A673 (cell line): ENCODE measurements at regions not wholly inside any gene's neighbourhood (a gene's known extent, or its start where the extent isn't known, plus 50 kb on each side); places are given as distances from the start of the nearest gene placed in this dataset.

Source experiments
- BruUV-seq: library from RNA; stranded (reverse); fragments of 400-500 nt; replicated peaks from 2 replicates; lab custom pipeline; 2021; lab: Mats Ljungman, UMichigan
- CTCF ChIA-PET: fragments of 300-600 bp; sonication (Branson Sonifier 250); formaldehyde crosslinking; loops from one replicate; lab custom pipeline; 2022; ENCODE audit warnings: antibody characterized with exemption; lab: Charles Lee
- POLR2A ChIA-PET: fragments of 300-600 bp; sonication (Branson Sonifier 250); formaldehyde crosslinking; loops from one replicate; lab custom pipeline; 2022; ENCODE audit warnings: antibody characterized with exemption; ENCODE audit not compliant: low non-redundant PET; lab: Charles Lee
- DNase-seq: peaks from one replicate; pipeline ENCODE4 v3.0.0-alpha.2; 2015; ENCODE audit warnings: low spot score
- H3K27ac ChIP-seq: fragments of 200-600 bp; sonication (generic); 2 replicates; pipeline ENCODE4 v1.5.1; 2016; ENCODE audit warnings: mixed run types, low read depth, mild to moderate bottlenecking, mixed read lengths, antibody characterized with exemption, low read length; ENCODE audit not compliant: poor library complexity, severe bottlenecking
- H3K27me3 ChIP-seq: fragments of 200-600 bp; sonication (generic); replicated peaks from 2 replicates; pipeline ENCODE4 v1.6.1; 2017; ENCODE audit warnings: mixed run types, low read depth, mild to moderate bottlenecking, mixed read lengths, antibody characterized with exemption, low read length; ENCODE audit not compliant: insufficient read depth, poor library complexity
- H3K36me3 ChIP-seq: fragments of 200-600 bp; sonication (generic); 2 replicates; pipeline ENCODE4 v1.6.1; 2016; ENCODE audit warnings: mixed run types, mild to moderate bottlenecking, mixed read lengths, antibody characterized with exemption, low read length; ENCODE audit not compliant: insufficient read depth, poor library complexity, severe bottlenecking
- H3K4me1 ChIP-seq: fragments of 200-600 bp; sonication (generic); 2 replicates; pipeline ENCODE4 v1.6.1; 2017; ENCODE audit warnings: mixed run types, mild to moderate bottlenecking, mixed read lengths, antibody characterized with exemption, low read length; ENCODE audit not compliant: insufficient read depth, poor library complexity, severe bottlenecking
- H3K4me3 ChIP-seq: fragments of 200-600 bp; sonication (generic); 2 replicates; pipeline ENCODE4 v1.5.1; 2016; ENCODE audit warnings: low read depth, mixed run types, mild to moderate bottlenecking, mixed read lengths, low read length; ENCODE audit not compliant: poor library complexity, severe bottlenecking
- H3K9me3 ChIP-seq: fragments of 200-600 bp; sonication (generic); 2 replicates; pipeline ENCODE4 v1.6.1; 2016; ENCODE audit warnings: mixed run types, low read depth, mild to moderate bottlenecking, mixed read lengths, antibody characterized with exemption, low read length; ENCODE audit not compliant: poor library complexity, severe bottlenecking
- CTCF ChIP-seq: fragments of 300-800, 200-600 bp; sonication (generic); conservative IDR thresholded peaks from 2 replicates; pipeline ENCODE4 v1.5.1; 2017; ENCODE audit warnings: low read depth, mild to moderate bottlenecking, antibody characterized with exemption, low read length, moderate library complexity, mixed read lengths
- EZH2 ChIP-seq: fragments of 200-600 bp; sonication (generic); IDR thresholded peaks from 2 replicates; pipeline ENCODE4 v1.6.1; 2017; ENCODE audit warnings: borderline replicate concordance, low read depth, mild to moderate bottlenecking, mixed read lengths, antibody characterized with exemption, low read length; ENCODE audit not compliant: poor library complexity, severe bottlenecking
- intact Hi-C: fragments of 100-400 bp; cut with micrococcal nuclease; formaldehyde crosslinking; loops from one replicate; pipeline ENCODE4 v1.10.0; 2022; ENCODE audit not compliant: unreplicated experiment

- Histone ChIP-seq H3K9me3 (no peaks in the 10 kb centered on the region), H3K27me3 (no peaks in the 10 kb centered on the region), H3K4me3 (no peak overlapping the region), H3K36me3 (no peaks in the 10 kb centered on the region), H3K27ac (no peak overlapping the region), H3K4me1 (no peaks in the 10 kb centered on the region)
- TF ChIP-seq EZH2, result no peak
- TF ChIP-seq CTCF, result no peak
- no TSS peak for BruUV-seq
- DNase-seq, result no peak
- intact Hi-C loops, result no loop called here
- ChIA-PET CTCF (no interaction called here), POLR2A (no interaction called here)
Observed at GRCh38 chr2:14220101-14220500, 412.4 kb upstream of the LRATD1 start.

- CTCF ChIA-PET, result no interaction called here
- POLR2A ChIA-PET, result no interaction called here
- no TSS peak for BruUV-seq
Observed at GRCh38 chr2:14221466-14221865, 411.1 kb upstream of the LRATD1 start.

GRCh38 chr2:14223576-14223975 is 408.9 kb upstream of the LRATD1 start:
- no peak for DNase-seq
- intact Hi-C loops, result no loop called here
- H3K4me1 ChIP-seq, result no peaks in the 10 kb centered on the region
- ChIA-PET POLR2A (no interaction called here), CTCF (no interaction called here)
- no peaks in the 10 kb centered on the region for H3K27me3 ChIP-seq
- no peaks in the 10 kb centered on the region for H3K36me3 ChIP-seq
- no peaks in the 10 kb centered on the region for H3K9me3 ChIP-seq
- TF ChIP-seq EZH2 (no peak), CTCF (no peak)
- no peak overlapping the region for H3K27ac ChIP-seq
- no TSS peak for BruUV-seq
- H3K4me3 ChIP-seq, result no peak overlapping the region

More at GRCh38 chr2:14221466-14221865, 411.1 kb upstream of the LRATD1 start:
- Histone ChIP-seq H3K27ac (no peak overlapping the region), H3K4me3 (no peak overlapping the region), H3K4me1 (no peaks in the 10 kb centered on the region), H3K9me3 (no peaks in the 10 kb centered on the region), H3K36me3 (no peaks in the 10 kb centered on the region), H3K27me3 (no peaks in the 10 kb centered on the region)
- DNase-seq, result no peak
- intact Hi-C loops, result no loop called here
- TF ChIP-seq CTCF, result no peak
